ENCODE measurements at regions not wholly inside any gene's neighbourhood (a gene's known extent, or its start where the extent isn't known, plus 50 kb on each side); places are given as distances from the start of the nearest gene placed in this dataset.

DNA sequence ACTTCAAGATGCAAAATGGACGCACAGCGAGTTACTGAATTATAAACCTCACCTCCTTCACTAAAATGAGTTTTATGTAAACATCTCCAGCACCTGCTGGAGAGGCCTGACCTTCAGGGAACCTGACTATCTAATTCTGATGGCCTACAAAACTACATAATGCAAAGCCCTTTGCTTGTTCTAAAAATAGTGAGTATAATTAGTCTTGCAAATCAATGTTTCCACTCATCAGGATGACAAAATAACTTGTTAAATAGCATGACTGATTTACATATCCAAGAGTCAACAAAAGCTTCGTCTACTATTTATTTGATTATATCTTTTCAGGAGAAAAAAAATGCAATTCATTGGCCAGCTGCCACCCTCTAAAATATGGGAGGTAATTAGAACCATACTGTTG, 326.3 kb upstream of the MC4R start:
- no peak for TF ChIP-seq SNAI2 (CRISPR knock-in tag; IDR thresholded peaks at IDR 0.05)
- TF ChIP-seq, protein P1, sequence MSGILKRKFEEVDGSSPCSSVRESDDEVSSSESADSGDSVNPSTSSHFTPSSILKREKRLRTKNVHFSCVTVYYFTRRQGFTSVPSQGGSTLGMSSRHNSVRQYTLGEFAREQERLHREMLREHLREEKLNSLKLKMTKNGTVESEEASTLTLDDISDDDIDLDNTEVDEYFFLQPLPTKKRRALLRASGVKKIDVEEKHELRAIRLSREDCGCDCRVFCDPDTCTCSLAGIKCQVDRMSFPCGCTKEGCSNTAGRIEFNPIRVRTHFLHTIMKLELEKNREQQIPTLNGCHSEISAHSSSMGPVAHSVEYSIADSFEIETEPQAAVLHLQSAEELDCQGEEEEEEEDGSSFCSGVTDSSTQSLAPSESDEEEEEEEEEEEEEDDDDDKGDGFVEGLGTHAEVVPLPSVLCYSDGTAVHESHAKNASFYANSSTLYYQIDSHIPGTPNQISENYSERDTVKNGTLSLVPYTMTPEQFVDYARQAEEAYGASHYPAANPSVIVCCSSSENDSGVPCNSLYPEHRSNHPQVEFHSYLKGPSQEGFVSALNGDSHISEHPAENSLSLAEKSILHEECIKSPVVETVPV (CRISPR knock-in tag; IDR thresholded peaks at IDR 0.05) = no peak
- TF ChIP-seq RARB (CRISPR knock-in tag; IDR thresholded peaks at IDR 0.05) = no peak
- TF ChIP-seq ZFP3 (CRISPR knock-in tag; IDR thresholded peaks at IDR 0.05) = no peak
- no peak for TF ChIP-seq CSDC2 (CRISPR knock-in tag; IDR thresholded peaks at IDR 0.05)
- TF ChIP-seq, protein P2, sequence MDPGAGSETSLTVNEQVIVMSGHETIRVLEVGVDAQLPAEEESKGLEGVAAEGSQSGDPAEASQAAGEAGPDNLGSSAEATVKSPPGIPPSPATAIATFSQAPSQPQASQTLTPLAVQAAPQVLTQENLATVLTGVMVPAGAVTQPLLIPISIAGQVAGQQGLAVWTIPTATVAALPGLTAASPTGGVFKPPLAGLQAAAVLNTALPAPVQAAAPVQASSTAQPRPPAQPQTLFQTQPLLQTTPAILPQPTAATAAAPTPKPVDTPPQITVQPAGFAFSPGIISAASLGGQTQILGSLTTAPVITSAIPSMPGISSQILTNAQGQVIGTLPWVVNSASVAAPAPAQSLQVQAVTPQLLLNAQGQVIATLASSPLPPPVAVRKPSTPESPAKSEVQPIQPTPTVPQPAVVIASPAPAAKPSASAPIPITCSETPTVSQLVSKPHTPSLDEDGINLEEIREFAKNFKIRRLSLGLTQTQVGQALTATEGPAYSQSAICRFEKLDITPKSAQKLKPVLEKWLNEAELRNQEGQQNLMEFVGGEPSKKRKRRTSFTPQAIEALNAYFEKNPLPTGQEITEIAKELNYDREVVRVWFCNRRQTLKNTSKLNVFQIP (CRISPR knock-in tag; IDR thresholded peaks at IDR 0.05; ENCODE audit: borderline replicate concordance, low read depth) = no peak
- TF ChIP-seq ARNTL (CRISPR knock-in tag; IDR thresholded peaks at IDR 0.05; ENCODE audit: borderline replicate concordance, low read depth) = no peak

All from SK-N-SH treated with all-trans-retinoic acid at 6 μM for 48 hours (cell line).